ENCODE measurements at regions not wholly inside any gene's neighbourhood (a gene's known extent, or its start where the extent isn't known, plus 50 kb on each side); places are given as distances from the start of the nearest gene placed in this dataset.

DNA sequence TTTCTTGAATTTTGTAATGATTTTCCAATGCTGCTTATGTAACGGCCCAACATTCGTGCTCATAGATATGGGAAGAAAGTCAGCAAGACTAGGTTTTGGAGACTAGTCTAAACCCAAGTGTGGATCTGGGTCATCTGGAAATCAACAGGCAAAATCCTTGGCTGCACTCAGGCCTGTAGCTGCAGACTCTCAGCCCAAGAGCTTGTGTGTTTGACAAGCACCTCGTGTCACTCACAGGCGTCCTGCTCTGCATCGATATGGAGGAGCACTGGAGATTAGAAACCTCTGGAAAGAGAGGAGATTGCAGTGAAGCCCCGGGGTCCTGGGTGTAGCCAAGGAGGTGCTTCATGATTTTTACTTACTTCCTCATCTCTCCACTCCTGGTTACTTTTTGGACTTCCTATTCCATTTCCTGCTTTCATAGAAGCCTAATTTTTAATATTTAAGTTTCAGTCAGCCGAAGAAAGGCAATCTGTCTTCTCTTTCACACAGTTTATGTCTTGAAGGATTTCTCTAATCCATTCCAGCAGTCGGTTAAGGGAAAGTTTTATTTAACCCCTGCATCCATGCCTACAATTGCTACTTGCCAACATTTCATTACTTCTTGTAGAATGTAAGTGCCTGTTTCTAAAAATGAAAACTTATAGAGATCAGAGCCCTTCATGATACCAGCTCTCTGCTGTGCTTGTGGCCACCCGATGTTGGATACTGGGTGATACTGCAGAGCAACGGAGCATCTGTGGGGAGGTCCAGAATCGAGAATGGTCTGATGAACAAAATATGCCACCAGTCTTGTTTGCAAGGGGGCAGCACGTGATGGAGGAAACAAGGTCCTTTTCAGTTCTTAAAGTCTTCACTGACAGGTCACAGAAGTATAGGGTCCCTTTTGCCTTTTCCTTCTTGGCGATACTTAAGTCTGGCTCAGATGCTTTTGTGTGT lies 296.3 kb downstream of the QKI start (continued):
- TF ChIP-seq, protein P1, sequence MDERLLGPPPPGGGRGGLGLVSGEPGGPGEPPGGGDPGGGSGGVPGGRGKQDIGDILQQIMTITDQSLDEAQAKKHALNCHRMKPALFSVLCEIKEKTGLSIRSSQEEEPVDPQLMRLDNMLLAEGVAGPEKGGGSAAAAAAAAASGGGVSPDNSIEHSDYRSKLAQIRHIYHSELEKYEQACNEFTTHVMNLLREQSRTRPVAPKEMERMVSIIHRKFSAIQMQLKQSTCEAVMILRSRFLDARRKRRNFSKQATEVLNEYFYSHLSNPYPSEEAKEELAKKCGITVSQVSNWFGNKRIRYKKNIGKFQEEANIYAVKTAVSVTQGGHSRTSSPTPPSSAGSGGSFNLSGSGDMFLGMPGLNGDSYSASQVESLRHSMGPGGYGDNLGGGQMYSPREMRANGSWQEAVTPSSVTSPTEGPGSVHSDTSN (CRISPR knock-in tag; IDR thresholded peaks at IDR 0.05; ENCODE audit: low read depth): peak; percentile 40; the same call in 1 of the 2 replicates
- TF ChIP-seq, protein P1 (tag; conservative IDR thresholded peaks at IDR 0.05; ENCODE audit: low read depth): peak; percentile 26; the same call in 1 of the 2 replicates
- no peak for TF ChIP-seq CC2D1A (IDR thresholded peaks at IDR 0.05)
- no peak for TF ChIP-seq NCOA1 (IDR thresholded peaks at IDR 0.05; ENCODE audit: low read depth)
- TF ChIP-seq NR4A1 (CRISPR knock-in tag; IDR thresholded peaks at IDR 0.05): no peak
- no peak for TF ChIP-seq NR4A1 (tag; IDR thresholded peaks at IDR 0.05)
- no peak for TF ChIP-seq TAF9B (IDR thresholded peaks at IDR 0.05; ENCODE audit: partially characterized antibody)
- no peak for TF ChIP-seq MCM2 (IDR thresholded peaks at IDR 0.05; ENCODE audit: low read depth)
- no peak for TF ChIP-seq HLTF (IDR thresholded peaks at IDR 0.05)
- TF ChIP-seq, protein P2, sequence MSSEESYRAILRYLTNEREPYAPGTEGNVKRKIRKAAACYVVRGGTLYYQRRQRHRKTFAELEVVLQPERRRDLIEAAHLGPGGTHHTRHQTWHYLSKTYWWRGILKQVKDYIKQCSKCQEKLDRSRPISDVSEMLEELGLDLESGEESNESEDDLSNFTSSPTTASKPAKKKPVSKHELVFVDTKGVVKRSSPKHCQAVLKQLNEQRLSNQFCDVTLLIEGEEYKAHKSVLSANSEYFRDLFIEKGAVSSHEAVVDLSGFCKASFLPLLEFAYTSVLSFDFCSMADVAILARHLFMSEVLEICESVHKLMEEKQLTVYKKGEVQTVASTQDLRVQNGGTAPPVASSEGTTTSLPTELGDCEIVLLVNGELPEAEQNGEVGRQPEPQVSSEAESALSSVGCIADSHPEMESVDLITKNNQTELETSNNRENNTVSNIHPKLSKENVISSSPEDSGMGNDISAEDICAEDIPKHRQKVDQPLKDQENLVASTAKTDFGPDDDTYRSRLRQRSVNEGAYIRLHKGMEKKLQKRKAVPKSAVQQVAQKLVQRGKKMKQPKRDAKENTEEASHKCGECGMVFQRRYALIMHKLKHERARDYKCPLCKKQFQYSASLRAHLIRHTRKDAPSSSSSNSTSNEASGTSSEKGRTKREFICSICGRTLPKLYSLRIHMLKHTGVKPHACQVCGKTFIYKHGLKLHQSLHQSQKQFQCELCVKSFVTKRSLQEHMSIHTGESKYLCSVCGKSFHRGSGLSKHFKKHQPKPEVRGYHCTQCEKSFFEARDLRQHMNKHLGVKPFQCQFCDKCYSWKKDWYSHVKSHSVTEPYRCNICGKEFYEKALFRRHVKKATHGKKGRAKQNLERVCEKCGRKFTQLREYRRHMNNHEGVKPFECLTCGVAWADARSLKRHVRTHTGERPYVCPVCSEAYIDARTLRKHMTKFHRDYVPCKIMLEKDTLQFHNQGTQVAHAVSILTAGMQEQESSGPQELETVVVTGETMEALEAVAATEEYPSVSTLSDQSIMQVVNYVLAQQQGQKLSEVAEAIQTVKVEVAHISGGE (CRISPR knock-in tag; IDR thresholded peaks at IDR 0.05): no peak
- peak; percentile 33; the same call in 1 of the 2 replicates for TF ChIP-seq ZNF263 (CRISPR knock-in tag; IDR thresholded peaks at IDR 0.05; ENCODE audit: borderline replicate concordance)
- TF ChIP-seq, protein P3, sequence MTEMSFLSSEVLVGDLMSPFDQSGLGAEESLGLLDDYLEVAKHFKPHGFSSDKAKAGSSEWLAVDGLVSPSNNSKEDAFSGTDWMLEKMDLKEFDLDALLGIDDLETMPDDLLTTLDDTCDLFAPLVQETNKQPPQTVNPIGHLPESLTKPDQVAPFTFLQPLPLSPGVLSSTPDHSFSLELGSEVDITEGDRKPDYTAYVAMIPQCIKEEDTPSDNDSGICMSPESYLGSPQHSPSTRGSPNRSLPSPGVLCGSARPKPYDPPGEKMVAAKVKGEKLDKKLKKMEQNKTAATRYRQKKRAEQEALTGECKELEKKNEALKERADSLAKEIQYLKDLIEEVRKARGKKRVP (CRISPR knock-in tag; IDR thresholded peaks at IDR 0.05): no peak
- no peak for TF ChIP-seq ZBTB17 (CRISPR knock-in tag; IDR thresholded peaks at IDR 0.05)
- TF ChIP-seq SAFB (IDR thresholded peaks at IDR 0.05; ENCODE audit: borderline replicate concordance, low read depth, low read length): no peak
- TF ChIP-seq, protein P4, sequence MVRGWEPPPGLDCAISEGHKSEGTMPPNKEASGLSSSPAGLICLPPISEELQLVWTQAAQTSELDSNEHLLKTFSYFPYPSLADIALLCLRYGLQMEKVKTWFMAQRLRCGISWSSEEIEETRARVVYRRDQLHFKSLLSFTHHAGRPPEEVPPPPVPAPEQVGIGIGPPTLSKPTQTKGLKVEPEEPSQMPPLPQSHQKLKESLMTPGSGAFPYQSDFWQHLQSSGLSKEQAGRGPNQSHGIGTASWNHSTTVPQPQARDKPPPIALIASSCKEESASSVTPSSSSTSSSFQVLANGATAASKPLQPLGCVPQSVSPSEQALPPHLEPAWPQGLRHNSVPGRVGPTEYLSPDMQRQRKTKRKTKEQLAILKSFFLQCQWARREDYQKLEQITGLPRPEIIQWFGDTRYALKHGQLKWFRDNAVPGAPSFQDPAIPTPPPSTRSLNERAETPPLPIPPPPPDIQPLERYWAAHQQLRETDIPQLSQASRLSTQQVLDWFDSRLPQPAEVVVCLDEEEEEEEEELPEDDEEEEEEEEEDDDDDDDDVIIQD (CRISPR knock-in tag; IDR thresholded peaks at IDR 0.05): no peak
- TF ChIP-seq NFE2L1 (tag; IDR thresholded peaks at IDR 0.05; ENCODE audit: borderline replicate concordance, low read depth): no peak
- no peak for TF ChIP-seq ARNT (IDR thresholded peaks at IDR 0.05)
- TF ChIP-seq, protein P5, sequence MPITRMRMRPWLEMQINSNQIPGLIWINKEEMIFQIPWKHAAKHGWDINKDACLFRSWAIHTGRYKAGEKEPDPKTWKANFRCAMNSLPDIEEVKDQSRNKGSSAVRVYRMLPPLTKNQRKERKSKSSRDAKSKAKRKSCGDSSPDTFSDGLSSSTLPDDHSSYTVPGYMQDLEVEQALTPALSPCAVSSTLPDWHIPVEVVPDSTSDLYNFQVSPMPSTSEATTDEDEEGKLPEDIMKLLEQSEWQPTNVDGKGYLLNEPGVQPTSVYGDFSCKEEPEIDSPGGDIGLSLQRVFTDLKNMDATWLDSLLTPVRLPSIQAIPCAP (CRISPR knock-in tag; IDR thresholded peaks at IDR 0.05; ENCODE audit: borderline replicate concordance): no peak

Measured in K562 (cell line).